A673 (cell line): ENCODE measurements at regions not wholly inside any gene's neighbourhood (a gene's known extent, or its start where the extent isn't known, plus 50 kb on each side); places are given as distances from the start of the nearest gene placed in this dataset.

ENCODE experiments used
- BruUV-seq: library from RNA; stranded (reverse); fragments of 400-500 nt; replicated peaks from 2 replicates; lab custom pipeline; 2021; lab: Mats Ljungman, UMichigan
- CTCF ChIA-PET: fragments of 300-600 bp; sonication (Branson Sonifier 250); formaldehyde crosslinking; loops from one replicate; lab custom pipeline; 2022; ENCODE audit warnings: antibody characterized with exemption; lab: Charles Lee
- POLR2A ChIA-PET: fragments of 300-600 bp; sonication (Branson Sonifier 250); formaldehyde crosslinking; loops from one replicate; lab custom pipeline; 2022; ENCODE audit warnings: antibody characterized with exemption; ENCODE audit not compliant: low non-redundant PET; lab: Charles Lee
- DNase-seq: peaks from one replicate; pipeline ENCODE4 v3.0.0-alpha.2; 2015; ENCODE audit warnings: low spot score
- H3K27ac ChIP-seq: fragments of 200-600 bp; sonication (generic); 2 replicates; pipeline ENCODE4 v1.5.1; 2016; ENCODE audit warnings: mixed run types, low read depth, mild to moderate bottlenecking, mixed read lengths, antibody characterized with exemption, low read length; ENCODE audit not compliant: poor library complexity, severe bottlenecking
- H3K27me3 ChIP-seq: fragments of 200-600 bp; sonication (generic); replicated peaks from 2 replicates; pipeline ENCODE4 v1.6.1; 2017; ENCODE audit warnings: mixed run types, low read depth, mild to moderate bottlenecking, mixed read lengths, antibody characterized with exemption, low read length; ENCODE audit not compliant: insufficient read depth, poor library complexity
- H3K36me3 ChIP-seq: fragments of 200-600 bp; sonication (generic); 2 replicates; pipeline ENCODE4 v1.6.1; 2016; ENCODE audit warnings: mixed run types, mild to moderate bottlenecking, mixed read lengths, antibody characterized with exemption, low read length; ENCODE audit not compliant: insufficient read depth, poor library complexity, severe bottlenecking
- H3K4me1 ChIP-seq: fragments of 200-600 bp; sonication (generic); 2 replicates; pipeline ENCODE4 v1.6.1; 2017; ENCODE audit warnings: mixed run types, mild to moderate bottlenecking, mixed read lengths, antibody characterized with exemption, low read length; ENCODE audit not compliant: insufficient read depth, poor library complexity, severe bottlenecking
- H3K4me3 ChIP-seq: fragments of 200-600 bp; sonication (generic); 2 replicates; pipeline ENCODE4 v1.5.1; 2016; ENCODE audit warnings: low read depth, mixed run types, mild to moderate bottlenecking, mixed read lengths, low read length; ENCODE audit not compliant: poor library complexity, severe bottlenecking
- H3K9me3 ChIP-seq: fragments of 200-600 bp; sonication (generic); 2 replicates; pipeline ENCODE4 v1.6.1; 2016; ENCODE audit warnings: mixed run types, low read depth, mild to moderate bottlenecking, mixed read lengths, antibody characterized with exemption, low read length; ENCODE audit not compliant: poor library complexity, severe bottlenecking
- CTCF ChIP-seq: fragments of 300-800, 200-600 bp; sonication (generic); conservative IDR thresholded peaks from 2 replicates; pipeline ENCODE4 v1.5.1; 2017; ENCODE audit warnings: low read depth, mild to moderate bottlenecking, antibody characterized with exemption, low read length, moderate library complexity, mixed read lengths
- EZH2 ChIP-seq: fragments of 200-600 bp; sonication (generic); IDR thresholded peaks from 2 replicates; pipeline ENCODE4 v1.6.1; 2017; ENCODE audit warnings: borderline replicate concordance, low read depth, mild to moderate bottlenecking, mixed read lengths, antibody characterized with exemption, low read length; ENCODE audit not compliant: poor library complexity, severe bottlenecking
- intact Hi-C: fragments of 100-400 bp; cut with micrococcal nuclease; formaldehyde crosslinking; loops from one replicate; pipeline ENCODE4 v1.10.0; 2022; ENCODE audit not compliant: unreplicated experiment

GRCh38 chr19:31104451-31104850, 244.8 kb downstream of the TSHZ3 start:
- intact Hi-C loops, result no loop called here
- no peaks in the 10 kb centered on the region for H3K36me3 ChIP-seq
- CTCF ChIA-PET, result no interaction called here
- POLR2A ChIA-PET, result interaction anchor here (0.7 kb wide), 1 partner anchor 246 kb away, joined by 6 read pairs; no protein-coding TSS in a partner anchor
- no TSS peak for BruUV-seq
- no peak overlapping the region for H3K4me3 ChIP-seq
- TF ChIP-seq CTCF (no peak), EZH2 (no peak)
- no peak for DNase-seq
- no peaks in the 10 kb centered on the region for H3K27me3 ChIP-seq
- peaks cover 31% of the 10 kb centered on the region for H3K4me1 ChIP-seq
- no peak overlapping the region for H3K27ac ChIP-seq
- no peaks in the 10 kb centered on the region for H3K9me3 ChIP-seq

GRCh38 chr19:31103228-31103627, 246.0 kb downstream of the TSHZ3 start:
- Histone ChIP-seq H3K4me1 (peaks cover 31% of the 10 kb centered on the region), H3K27me3 (no peaks in the 10 kb centered on the region), H3K36me3 (no peaks in the 10 kb centered on the region), H3K9me3 (no peaks in the 10 kb centered on the region), H3K4me3 (no peak overlapping the region), H3K27ac (no peak overlapping the region)
- DNase-seq, result no peak
- CTCF ChIA-PET, result no interaction called here
- no peak for TF ChIP-seq CTCF
- TF ChIP-seq EZH2, result no peak
- POLR2A ChIA-PET, result no interaction called here
- intact Hi-C loops, result no loop called here
- no TSS peak for BruUV-seq

GRCh38 chr19:31102674-31103073, 246.6 kb downstream of the TSHZ3 start:
- Histone ChIP-seq H3K9me3 (no peaks in the 10 kb centered on the region), H3K27me3 (no peaks in the 10 kb centered on the region), H3K4me1 (peaks cover 31% of the 10 kb centered on the region), H3K4me3 (no peak overlapping the region), H3K27ac (peak overlapping the region; percentile 52), H3K36me3 (no peaks in the 10 kb centered on the region)
- intact Hi-C loops, result no loop called here
- BruUV-seq, result no TSS peak
- no peak for TF ChIP-seq CTCF
- no peak for TF ChIP-seq EZH2
- DNase-seq, result no peak
- POLR2A ChIA-PET, result no interaction called here
- CTCF ChIA-PET, result no interaction called here
